CD14-positive monocyte (primary cell): ENCODE measurements at regions not wholly inside any gene's neighbourhood (a gene's known extent, or its start where the extent isn't known, plus 50 kb on each side); places are given as distances from the start of the nearest gene placed in this dataset.

ENCODE experiments used
- DNase-seq, 3 donors: peaks; one replicate each; pipeline ENCODE4 v3.0.0-alpha.2; 2011 to 2022
- H2AFZ ChIP-seq: 2 replicates; pipeline ENCODE4 v1.6.0; 2012; ENCODE audit warnings: mild to moderate bottlenecking, low read depth, low read length, inconsistent platforms; ENCODE audit not compliant: insufficient read depth, poor library complexity, severe bottlenecking
- H3K27ac ChIP-seq, 2 donors: 1 replicate in 1 of 2; 2 replicates in 1 of 2; pipeline ENCODE4 v1.5.1; 2012 to 2013; ENCODE audit warnings: low read length in 2 of 2, control low read depth in 1 of 2, inconsistent platforms in 1 of 2, low read depth in 1 of 2, mild to moderate bottlenecking in 1 of 2
- H3K27me3 ChIP-seq, 2 donors: one replicate each; pipeline versions ENCODE4 v1.6.0 to v1.6.1; 2011 to 2013; ENCODE audit warnings: low read length in 2 of 2; ENCODE audit not compliant: control insufficient read depth in 2 of 2, insufficient read depth in 2 of 2
- H3K36me3 ChIP-seq, 2 donors: replicated peaks in 1 of 2; 1 replicate in 1 of 2; 2 replicates in 1 of 2; pipeline versions ENCODE4 v1.5.1 to v1.6.1; 2012 to 2013; ENCODE audit warnings: low read length in 2 of 2, control low read depth in 1 of 2, inconsistent platforms in 1 of 2, mild to moderate bottlenecking in 1 of 2; ENCODE audit not compliant: insufficient read depth in 2 of 2, control insufficient read depth in 1 of 2
- H3K4me1 ChIP-seq, 2 donors: 1 replicate in 1 of 2; 2 replicates in 1 of 2; pipeline versions ENCODE4 v1.5.1 to v1.6.1; 2012 to 2013; ENCODE audit warnings: low read length in 2 of 2, control low read depth in 1 of 2, inconsistent platforms in 1 of 2, mild to moderate bottlenecking in 1 of 2, moderate library complexity in 1 of 2; ENCODE audit not compliant: insufficient read depth in 2 of 2, control insufficient read depth in 1 of 2
- H3K4me2 ChIP-seq: replicated peaks from 2 replicates; pipeline ENCODE3; 2012; ENCODE audit warnings: low read length, moderate library complexity, mild to moderate bottlenecking; ENCODE audit not compliant: poor library complexity, severe bottlenecking; ENCODE audit errors: extremely low read depth
- H3K4me3 ChIP-seq, 3 experiments: fragments of 200-600 bp in 1 of 3; sonication (generic) in 1 of 3; replicated peaks in 1 of 3; 1 replicate in 2 of 3; 2 replicates in 1 of 3; pipeline ENCODE4 v1.5.1; 2011 to 2013; ENCODE audit warnings: low read length in 3 of 3, mild to moderate bottlenecking in 3 of 3, control low read depth in 2 of 3, low read depth in 2 of 3, inconsistent platforms in 1 of 3, moderate library complexity in 1 of 3
- H3K79me2 ChIP-seq: 2 replicates; pipeline ENCODE4 v1.6.0; 2012; ENCODE audit warnings: mild to moderate bottlenecking, control low read depth, inconsistent platforms, low read length, moderate library complexity; ENCODE audit not compliant: insufficient read depth
- H3K9ac ChIP-seq: 2 replicates; pipeline ENCODE4 v1.6.0; 2017; ENCODE audit warnings: low read length, mild to moderate bottlenecking; ENCODE audit not compliant: insufficient read depth, poor library complexity, severe bottlenecking
- H3K9me3 ChIP-seq, 2 donors: replicated peaks in 1 of 2; 1 replicate in 1 of 2; 2 replicates in 1 of 2; pipeline versions ENCODE4 v1.5.1 to v1.6.1; 2012 to 2013; ENCODE audit warnings: low read length in 2 of 2, control low read depth in 1 of 2; ENCODE audit not compliant: control insufficient read depth in 1 of 2, insufficient read depth in 1 of 2
- H4K20me1 ChIP-seq: 2 replicates; pipeline ENCODE4 v1.6.0; 2012; ENCODE audit warnings: mild to moderate bottlenecking, low read length, control low read depth, moderate library complexity; ENCODE audit not compliant: insufficient read depth
- H3K27ac Mint-ChIP-seq, 7 donors: one replicate each; pipeline ENCODE4 v1.8.0; 2020; ENCODE audit warnings: mild to moderate bottlenecking in 7 of 7, mixed read lengths in 7 of 7, moderate library complexity in 6 of 7, inconsistent platforms in 2 of 7
- H3K27me3 Mint-ChIP-seq, 3 donors: one replicate each; pipeline ENCODE4 v1.8.0; 2021 to 2022; ENCODE audit warnings: low read depth in 3 of 3, mild to moderate bottlenecking in 3 of 3, mixed read lengths in 3 of 3, moderate library complexity in 3 of 3, inconsistent platforms in 1 of 3
- H3K36me3 Mint-ChIP-seq, 2 donors: one replicate each; pipeline ENCODE4 v1.8.0; 2020; ENCODE audit warnings: mixed read lengths in 2 of 2, inconsistent platforms in 1 of 2, mild to moderate bottlenecking in 1 of 2
- H3K4me1 Mint-ChIP-seq: one replicate; pipeline ENCODE4 v1.8.0; 2020; ENCODE audit warnings: mild to moderate bottlenecking, mixed read lengths
- H3K4me3 Mint-ChIP-seq, 2 donors: one replicate each; pipeline ENCODE4 v1.8.0; 2020; ENCODE audit warnings: mild to moderate bottlenecking in 2 of 2, mixed read lengths in 2 of 2, moderate library complexity in 1 of 2
- H3K9me3 Mint-ChIP-seq, 7 donors: one replicate each; pipeline ENCODE4 v1.8.0; 2020 to 2022; ENCODE audit warnings: mixed read lengths in 7 of 7, mild to moderate bottlenecking in 6 of 7, moderate library complexity in 6 of 7, inconsistent platforms in 2 of 7
- CTCF ChIP-seq: fragments of 200-600 bp; IDR thresholded peaks from one replicate; pipeline ENCODE4 v1.8.0; 2022; ENCODE audit warnings: antibody characterized with exemption, mild to moderate bottlenecking
- WGBS: methylation state at CpG from one replicate; pipeline ENCODE4 v1.1.5; 2013; ENCODE audit warnings: missing lambda C conversion rate; ENCODE audit not compliant: insufficient coverage; 5-methylcytosine and 5-hydroxymethylcytosine counted together
- intact Hi-C, 2 donors: fragments of 100-400 bp; cut with micrococcal nuclease; formaldehyde crosslinking; loops; one replicate each; pipeline versions ENCODE4 v1.15.0 to v1.15.1; 2023

GRCh38 chr3:154970797-154971196 is 109.3 kb upstream of the MME start:
- H3K27me3 Mint-ChIP-seq, result no peaks in the 10 kb centered on the region
- intact Hi-C loops, result loop anchor here in 1 of 2 donors (10.0 kb wide), 1 partner anchor 124 kb away; no protein-coding TSS in a partner anchor
- H3K4me2 ChIP-seq, result peak overlapping the region; percentile 52
- H3K79me2 ChIP-seq, result no peaks in the 10 kb centered on the region
- peak overlapping the region in 1 of 2 donors; percentile 82 for H3K27ac ChIP-seq
- H3K4me3 ChIP-seq, result peak overlapping the region in 1 of 3 experiments; percentile 45
- peaks cover 0 to 2% of the 10 kb centered on the region in 2 donors for H3K36me3 Mint-ChIP-seq
- H3K9ac ChIP-seq, result no peak overlapping the region
- no peak overlapping the region for H3K4me3 Mint-ChIP-seq
- H3K4me1 Mint-ChIP-seq, result peaks cover 23% of the 10 kb centered on the region
- H3K9me3 Mint-ChIP-seq, result peaks cover 0 to 8% (median 4%) of the 10 kb centered on the region in 7 donors
- no peaks in the 10 kb centered on the region for H3K36me3 ChIP-seq
- H4K20me1 ChIP-seq, result no peaks in the 10 kb centered on the region
- WGBS, result no CpG with 5 or more reads among the region's 3 CpGs
- no peak overlapping the region for H2AFZ ChIP-seq
- peaks cover 22 to 23% of the 10 kb centered on the region in 2 donors for H3K4me1 ChIP-seq
- TF ChIP-seq CTCF, result no peak
- H3K27ac Mint-ChIP-seq, result peak overlapping the region; percentile 75 to 95 (median 94)
- DNase-seq, result peak; percentile 53 to 77 (median 72)
- H3K9me3 ChIP-seq, result no peaks in the 10 kb centered on the region
- H3K27me3 ChIP-seq, result no peaks in the 10 kb centered on the region

- no peak for DNase-seq
- H3K9me3 Mint-ChIP-seq, result peaks cover 0 to 8% (median 4%) of the 10 kb centered on the region in 7 donors
- 100% methylated on average over 1 of the region's 2 CpGs for whole genome bisulfite sequencing
- Histone ChIP-seq H4K20me1 (no peaks in the 10 kb centered on the region), H3K79me2 (no peaks in the 10 kb centered on the region), H3K27ac (no peak overlapping the region), H3K9ac (no peak overlapping the region), H3K4me3 (no peak overlapping the region), H3K27me3 (no peaks in the 10 kb centered on the region), H2AFZ (no peak overlapping the region), H3K9me3 (no peaks in the 10 kb centered on the region), H3K36me3 (no peaks in the 10 kb centered on the region), H3K4me2 (no peak overlapping the region), H3K4me1 (peaks cover 22 to 23% of the 10 kb centered on the region in 2 donors)
- peaks cover 0 to 2% of the 10 kb centered on the region in 2 donors for H3K36me3 Mint-ChIP-seq
- H3K4me3 Mint-ChIP-seq, result no peak overlapping the region
- peaks cover 0 to 3% (median 0%) of the 10 kb centered on the region in 3 donors for H3K27me3 Mint-ChIP-seq
- peaks cover 23% of the 10 kb centered on the region for H3K4me1 Mint-ChIP-seq
- intact Hi-C loops, result no loop called here
- TF ChIP-seq CTCF, result no peak
- no peak overlapping the region for H3K27ac Mint-ChIP-seq
These were observed 110.8 kb upstream of the MME start for GRCh38 chr3:154969366-154969765.
